IMR-90 (cell line): ENCODE measurements at regions not wholly inside any gene's neighbourhood (a gene's known extent, or its start where the extent isn't known, plus 50 kb on each side); places are given as distances from the start of the nearest gene placed in this dataset.

Source experiments
- ATAC-seq: fragments of 200-7000 bp; cut with Tn5 transposase; 2 replicates; pipeline ENCODE4 v1.9.1; 2020; ENCODE audit warnings: low read depth, mild to moderate bottlenecking, moderate library complexity
- BruUV-seq: library from RNA; stranded (reverse); fragments of 400-500 nt; replicated peaks from 2 replicates; lab custom pipeline; 2021; lab: Mats Ljungman, UMichigan
- CTCF ChIA-PET: fragments of 300-600 bp; formaldehyde crosslinking; extraction: SDS; loops from one replicate; lab custom pipeline; 2021; ENCODE audit warnings: antibody characterized with exemption; lab: Yijun Ruan, JAX
- POLR2A ChIA-PET: fragments of 300-600 bp; sonication (Branson Sonifier 250); formaldehyde crosslinking; loops from one replicate; lab custom pipeline; 2022; ENCODE audit warnings: antibody characterized with exemption; ENCODE audit not compliant: unreplicated experiment; lab: Charles Lee
- DNase-seq: peaks from one replicate; pipeline ENCODE4 v3.0.0; 2013
- H2AFZ ChIP-seq: replicated peaks from 2 replicates; pipeline ENCODE3; 2013; ENCODE audit warnings: low read length, mild to moderate bottlenecking; ENCODE audit not compliant: poor library complexity
- H2AK5ac ChIP-seq: 2 replicates; pipeline ENCODE4 v1.6.1; 2013; ENCODE audit warnings: low read depth, low read length, inconsistent platforms
- H2AK9ac ChIP-seq: replicated peaks from 2 replicates; pipeline ENCODE3; 2013; ENCODE audit warnings: mild to moderate bottlenecking, low read depth, low read length, moderate library complexity; ENCODE audit not compliant: poor library complexity
- H2BK120ac ChIP-seq: 2 replicates; pipeline ENCODE4 v1.6.1; 2013; ENCODE audit warnings: low read depth, low read length, inconsistent platforms
- H2BK15ac ChIP-seq: 3 replicates; pipeline ENCODE4 v1.6.1; 2013; ENCODE audit warnings: low read depth, low read length, inconsistent platforms
- H2BK20ac ChIP-seq: 2 replicates; pipeline ENCODE4 v1.6.1; 2013; ENCODE audit warnings: low read depth, mild to moderate bottlenecking, inconsistent platforms, low read length, moderate library complexity
- H2BK5ac ChIP-seq: 2 replicates; pipeline ENCODE4 v1.6.1; 2013; ENCODE audit warnings: mild to moderate bottlenecking, low read depth, low read length, inconsistent platforms; ENCODE audit not compliant: poor library complexity, severe bottlenecking
- H3K14ac ChIP-seq: replicated peaks from 2 replicates; pipeline ENCODE4 v1.6.1; 2013; ENCODE audit warnings: low read depth, low read length, inconsistent platforms
- H3K18ac ChIP-seq: 2 replicates; pipeline ENCODE4 v1.6.1; 2013; ENCODE audit warnings: low read depth, low read length, control low read depth
- H3K23ac ChIP-seq: 2 replicates; pipeline ENCODE4 v1.6.1; 2013; ENCODE audit warnings: low read depth, low read length, inconsistent platforms
- H3K27ac ChIP-seq: 2 replicates; pipeline ENCODE4 v1.5.1; 2013; ENCODE audit warnings: mild to moderate bottlenecking, control low read depth, low read length; ENCODE audit not compliant: insufficient read depth
- H3K27me3 ChIP-seq: 2 replicates; pipeline ENCODE4 v1.6.1; 2013; ENCODE audit warnings: low read length; ENCODE audit not compliant: control insufficient read depth, insufficient read depth
- H3K36me3 ChIP-seq: 2 replicates; pipeline ENCODE4 v1.6.1; 2013; ENCODE audit warnings: low read length, mixed read lengths; ENCODE audit not compliant: control insufficient read depth, insufficient read depth
- H3K4ac ChIP-seq: 2 replicates; pipeline ENCODE4 v1.6.1; 2013; ENCODE audit warnings: low read depth, low read length, inconsistent platforms
- H3K4me1 ChIP-seq: 2 replicates; pipeline ENCODE4 v1.6.1; 2013; ENCODE audit warnings: low read length, mixed read lengths; ENCODE audit not compliant: control insufficient read depth, insufficient read depth
- H3K4me2 ChIP-seq: 2 replicates; pipeline ENCODE4 v1.6.1; 2013; ENCODE audit warnings: low read depth, mild to moderate bottlenecking, control low read depth, low read length, moderate library complexity
- H3K4me3 ChIP-seq: 2 replicates; pipeline ENCODE4 v1.5.1; 2013; ENCODE audit warnings: low read depth, mild to moderate bottlenecking, control low read depth, low read length, moderate library complexity; ENCODE audit not compliant: insufficient read depth
- H3K56ac ChIP-seq: 2 replicates; pipeline ENCODE4 v1.6.1; 2013; ENCODE audit warnings: low read length, inconsistent platforms; ENCODE audit not compliant: insufficient read depth; ENCODE audit errors: extremely low read depth
- H3K79me1 ChIP-seq, 2 experiments: 2 replicates each; pipeline ENCODE4 v1.6.1; 2013; ENCODE audit warnings: low read length in 2 of 2, inconsistent platforms in 1 of 2, low read depth in 1 of 2
- H3K9ac ChIP-seq: 2 replicates; pipeline ENCODE4 v1.6.1; 2013; ENCODE audit warnings: low read depth, low read length, control low read depth
- H3K9me1 ChIP-seq: 2 replicates; pipeline ENCODE4 v1.6.1; 2013; ENCODE audit warnings: low read length, inconsistent platforms; ENCODE audit not compliant: insufficient read depth
- H3K9me3 ChIP-seq: 2 replicates; pipeline ENCODE4 v1.6.1; 2013; ENCODE audit warnings: low read length; ENCODE audit not compliant: control insufficient read depth, insufficient read depth
- H4K20me1 ChIP-seq: 2 replicates; pipeline ENCODE4 v1.6.1; 2013; ENCODE audit warnings: low read length, inconsistent platforms; ENCODE audit not compliant: insufficient read depth
- H4K5ac ChIP-seq: 2 replicates; pipeline ENCODE4 v1.6.1; 2013; ENCODE audit warnings: mild to moderate bottlenecking, low read depth, low read length, control low read depth
- H4K8ac ChIP-seq, 2 experiments: 2 replicates each; pipeline ENCODE4 v1.6.1; 2013; ENCODE audit warnings: low read depth in 2 of 2, low read length in 2 of 2, control low read depth in 1 of 2, inconsistent platforms in 1 of 2
- H4K91ac ChIP-seq: 2 replicates; pipeline ENCODE4 v1.6.1; 2013; ENCODE audit warnings: low read depth, low read length, inconsistent platforms; ENCODE audit not compliant: insufficient read depth
- BHLHE40 ChIP-seq: fragments of 150-350 bp; IDR thresholded peaks from 2 replicates; pipeline ENCODE4 v1.6.1; 2016; ENCODE audit warnings: mild to moderate bottlenecking, low read depth, low read length
- CEBPB ChIP-seq: IDR thresholded peaks from 2 replicates; pipeline ENCODE4 v1.6.1; 2012; ENCODE audit warnings: low read depth, low read length, improper control_type of control experiment
- CHD1 ChIP-seq: IDR thresholded peaks from 2 replicates; pipeline ENCODE4 v1.6.1; 2012; ENCODE audit warnings: low read depth, low read length, improper control_type of control experiment
- FOS ChIP-seq: fragments of 150-350 bp; IDR thresholded peaks from 2 replicates; pipeline ENCODE4 v1.6.1; 2016; ENCODE audit warnings: low read depth, low read length
- MAFK ChIP-seq: IDR thresholded peaks from 2 replicates; pipeline ENCODE4 v1.6.1; 2012; ENCODE audit warnings: low read depth, low read length, improper control_type of control experiment
- MAZ ChIP-seq: IDR thresholded peaks from 2 replicates; pipeline ENCODE4 v1.6.1; 2012; ENCODE audit warnings: low read depth, mild to moderate bottlenecking, low read length, improper control_type of control experiment, moderate library complexity, borderline replicate concordance
- MXI1 ChIP-seq: IDR thresholded peaks from 2 replicates; pipeline ENCODE4 v1.6.1; 2012; ENCODE audit warnings: low read depth, mild to moderate bottlenecking, low read length, moderate library complexity, borderline replicate concordance
- POLR2A ChIP-seq: IDR thresholded peaks from 2 replicates; pipeline ENCODE4 v1.6.1; 2012; ENCODE audit warnings: mild to moderate bottlenecking, low read depth, low read length
- RAD21 ChIP-seq: IDR thresholded peaks from 2 replicates; pipeline ENCODE4 v1.6.1; 2012; ENCODE audit warnings: low read length, improper control_type of control experiment
- RCOR1 ChIP-seq: IDR thresholded peaks from 2 replicates; pipeline ENCODE4 v1.6.1; 2012; ENCODE audit warnings: mild to moderate bottlenecking, low read length, improper control_type of control experiment; ENCODE audit not compliant: insufficient replicate concordance
- RFX5 ChIP-seq: IDR thresholded peaks from 2 replicates; pipeline ENCODE4 v1.8.0; 2012; ENCODE audit warnings: low read depth, mild to moderate bottlenecking, low read length, moderate library complexity
- SMC3 ChIP-seq: fragments of 150-350 bp; IDR thresholded peaks from 2 replicates; pipeline ENCODE4 v1.6.1; 2016; ENCODE audit warnings: low read depth, mild to moderate bottlenecking, antibody characterized with exemption, low read length, moderate library complexity
- WGBS, 2 experiments: methylation state at CpG; one replicate each; pipeline versions ENCODE4 v1.1.5 to v1.1.7; 2013; ENCODE audit warnings: missing lambda C conversion rate in 2 of 2; ENCODE audit not compliant: insufficient read length in 1 of 2; ENCODE audit errors: extremely low coverage in 2 of 2; 5-methylcytosine and 5-hydroxymethylcytosine counted together
- dilution Hi-C: fragments of 300-500 bp; cut with HindIII; formaldehyde crosslinking; loops from one replicate; pipeline ENCODE4 v1.14.3; 2018; ENCODE audit warnings: low sequenced_read_pairs; ENCODE audit not compliant: unreplicated experiment
- in situ Hi-C: fragments of 300-500 bp; cut with MboI; formaldehyde crosslinking; loops from 3 replicates; pipeline ENCODE4 v1.14.3; 2019; ENCODE audit warnings: low sequenced_read_pairs, inconsistent platforms, mixed read lengths
- intact Hi-C: fragments of 100-400 bp; cut with micrococcal nuclease; formaldehyde crosslinking; loops from 2 replicates; pipeline ENCODE4 v1.10.0; 2022
- TF ChIP-seq, protein P1 (sequence below): fragments of 150-350 bp; IDR thresholded peaks from 2 replicates; pipeline ENCODE4 v1.6.1; 2017; ENCODE audit warnings: mild to moderate bottlenecking, antibody characterized with exemption, low read length, low read depth
- TF ChIP-seq, protein P2 (sequence below): conservative IDR thresholded peaks from 2 replicates; pipeline ENCODE4 v1.5.1; 2012; ENCODE audit warnings: mild to moderate bottlenecking, low read depth, low read length, improper control_type of control experiment
- TF ChIP-seq, protein P3 (sequence below): fragments of 150-350 bp; IDR thresholded peaks from 2 replicates; pipeline ENCODE4 v1.6.1; 2016; ENCODE audit warnings: low read depth, mild to moderate bottlenecking, low read length, moderate library complexity, borderline replicate concordance

DNA sequence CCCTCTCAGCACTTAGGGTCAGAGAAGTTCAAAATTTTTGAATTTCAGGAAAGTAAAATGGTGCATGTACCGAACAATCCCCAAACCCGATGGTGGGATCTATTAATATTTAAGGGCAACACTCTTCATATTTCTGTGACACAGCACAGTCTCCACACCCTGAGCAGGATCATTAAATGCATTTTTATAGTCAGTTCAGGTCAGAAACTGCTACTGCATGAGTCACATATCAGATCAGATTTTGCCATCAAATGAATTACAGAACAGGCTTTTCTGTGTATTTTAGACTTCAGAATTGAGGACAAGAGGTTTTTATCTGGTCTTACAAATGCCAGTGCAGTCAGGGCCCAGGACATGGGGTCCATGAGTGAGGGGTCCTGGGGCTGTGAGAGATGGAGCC lies 79.2 kb downstream of the RIPK4 start:
- H4K91ac ChIP-seq, result no peak overlapping the region
- H3K4me3 ChIP-seq, result no peak overlapping the region
- H2AK9ac ChIP-seq, result no peak overlapping the region
- H3K27ac ChIP-seq, result no peak overlapping the region
- H4K20me1 ChIP-seq, result no peaks in the 10 kb centered on the region
- no peak overlapping the region for H2BK20ac ChIP-seq
- no TSS peak for BruUV-seq
- no peaks in the 10 kb centered on the region for H3K79me1 ChIP-seq
- POLR2A ChIA-PET, result no interaction called here
- no peaks in the 10 kb centered on the region for H3K36me3 ChIP-seq
- H2AK5ac ChIP-seq, result no peak overlapping the region
- no peak overlapping the region for H3K4ac ChIP-seq
- no peak overlapping the region for H3K4me2 ChIP-seq
- no peak overlapping the region for H3K9ac ChIP-seq
- CTCF ChIA-PET, result no interaction called here
- ATAC-seq (no peak), DNase-seq (no peak)
- H3K4me1 ChIP-seq, result peaks cover 3% of the 10 kb centered on the region; the same call in 1 of the 2 replicates
- intact Hi-C loops, result no loop called here
- TF ChIP-seq MAZ, result no peak
- no peak for TF ChIP-seq RAD21
- TF ChIP-seq MAFK, result no peak
- TF ChIP-seq RFX5, result no peak
- no peak for TF ChIP-seq CEBPB
- no peak for TF ChIP-seq BHLHE40
- TF ChIP-seq FOS, result no peak
- no peak for TF ChIP-seq SMC3
- no peak for TF ChIP-seq CHD1
- TF ChIP-seq, protein P1, sequence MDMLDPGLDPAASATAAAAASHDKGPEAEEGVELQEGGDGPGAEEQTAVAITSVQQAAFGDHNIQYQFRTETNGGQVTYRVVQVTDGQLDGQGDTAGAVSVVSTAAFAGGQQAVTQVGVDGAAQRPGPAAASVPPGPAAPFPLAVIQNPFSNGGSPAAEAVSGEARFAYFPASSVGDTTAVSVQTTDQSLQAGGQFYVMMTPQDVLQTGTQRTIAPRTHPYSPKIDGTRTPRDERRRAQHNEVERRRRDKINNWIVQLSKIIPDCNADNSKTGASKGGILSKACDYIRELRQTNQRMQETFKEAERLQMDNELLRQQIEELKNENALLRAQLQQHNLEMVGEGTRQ, result no peak
- TF ChIP-seq, protein P2, sequence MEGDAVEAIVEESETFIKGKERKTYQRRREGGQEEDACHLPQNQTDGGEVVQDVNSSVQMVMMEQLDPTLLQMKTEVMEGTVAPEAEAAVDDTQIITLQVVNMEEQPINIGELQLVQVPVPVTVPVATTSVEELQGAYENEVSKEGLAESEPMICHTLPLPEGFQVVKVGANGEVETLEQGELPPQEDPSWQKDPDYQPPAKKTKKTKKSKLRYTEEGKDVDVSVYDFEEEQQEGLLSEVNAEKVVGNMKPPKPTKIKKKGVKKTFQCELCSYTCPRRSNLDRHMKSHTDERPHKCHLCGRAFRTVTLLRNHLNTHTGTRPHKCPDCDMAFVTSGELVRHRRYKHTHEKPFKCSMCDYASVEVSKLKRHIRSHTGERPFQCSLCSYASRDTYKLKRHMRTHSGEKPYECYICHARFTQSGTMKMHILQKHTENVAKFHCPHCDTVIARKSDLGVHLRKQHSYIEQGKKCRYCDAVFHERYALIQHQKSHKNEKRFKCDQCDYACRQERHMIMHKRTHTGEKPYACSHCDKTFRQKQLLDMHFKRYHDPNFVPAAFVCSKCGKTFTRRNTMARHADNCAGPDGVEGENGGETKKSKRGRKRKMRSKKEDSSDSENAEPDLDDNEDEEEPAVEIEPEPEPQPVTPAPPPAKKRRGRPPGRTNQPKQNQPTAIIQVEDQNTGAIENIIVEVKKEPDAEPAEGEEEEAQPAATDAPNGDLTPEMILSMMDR, result no peak
- TF ChIP-seq MXI1, result no peak
- no peak for TF ChIP-seq POLR2A
- TF ChIP-seq RCOR1, result no peak
- TF ChIP-seq, protein P3, sequence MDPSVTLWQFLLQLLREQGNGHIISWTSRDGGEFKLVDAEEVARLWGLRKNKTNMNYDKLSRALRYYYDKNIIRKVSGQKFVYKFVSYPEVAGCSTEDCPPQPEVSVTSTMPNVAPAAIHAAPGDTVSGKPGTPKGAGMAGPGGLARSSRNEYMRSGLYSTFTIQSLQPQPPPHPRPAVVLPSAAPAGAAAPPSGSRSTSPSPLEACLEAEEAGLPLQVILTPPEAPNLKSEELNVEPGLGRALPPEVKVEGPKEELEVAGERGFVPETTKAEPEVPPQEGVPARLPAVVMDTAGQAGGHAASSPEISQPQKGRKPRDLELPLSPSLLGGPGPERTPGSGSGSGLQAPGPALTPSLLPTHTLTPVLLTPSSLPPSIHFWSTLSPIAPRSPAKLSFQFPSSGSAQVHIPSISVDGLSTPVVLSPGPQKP, result no peak
- H4K8ac ChIP-seq, result no peak overlapping the region
- no peak overlapping the region for H3K18ac ChIP-seq
- no peaks in the 10 kb centered on the region; the same call in 1 of the 2 replicates for H3K9me1 ChIP-seq
- H2BK120ac ChIP-seq, result no peak overlapping the region
- no peak overlapping the region for H2BK5ac ChIP-seq
- no CpG with 5 or more reads among the region's 2 CpGs for WGBS, 2 experiments
- no peaks in the 10 kb centered on the region for H3K9me3 ChIP-seq
- no peak overlapping the region for H3K14ac ChIP-seq
- H3K27me3 ChIP-seq, result peaks cover 41% of the 10 kb centered on the region
- H3K23ac ChIP-seq, result no peak overlapping the region
- no peak overlapping the region for H3K56ac ChIP-seq
- in situ Hi-C loops, result no loop called here
- H2AFZ ChIP-seq, result no peak overlapping the region
- no peak overlapping the region for H4K5ac ChIP-seq
- no peak overlapping the region for H2BK15ac ChIP-seq
- dilution Hi-C loops, result no loop called here
